ENCODE measurements at regions not wholly inside any gene's neighbourhood (a gene's known extent, or its start where the extent isn't known, plus 50 kb on each side); places are given as distances from the start of the nearest gene placed in this dataset.
A peak's percentile ranks its signal among the peaks of the same experiment; 100 is the strongest.

DNA sequence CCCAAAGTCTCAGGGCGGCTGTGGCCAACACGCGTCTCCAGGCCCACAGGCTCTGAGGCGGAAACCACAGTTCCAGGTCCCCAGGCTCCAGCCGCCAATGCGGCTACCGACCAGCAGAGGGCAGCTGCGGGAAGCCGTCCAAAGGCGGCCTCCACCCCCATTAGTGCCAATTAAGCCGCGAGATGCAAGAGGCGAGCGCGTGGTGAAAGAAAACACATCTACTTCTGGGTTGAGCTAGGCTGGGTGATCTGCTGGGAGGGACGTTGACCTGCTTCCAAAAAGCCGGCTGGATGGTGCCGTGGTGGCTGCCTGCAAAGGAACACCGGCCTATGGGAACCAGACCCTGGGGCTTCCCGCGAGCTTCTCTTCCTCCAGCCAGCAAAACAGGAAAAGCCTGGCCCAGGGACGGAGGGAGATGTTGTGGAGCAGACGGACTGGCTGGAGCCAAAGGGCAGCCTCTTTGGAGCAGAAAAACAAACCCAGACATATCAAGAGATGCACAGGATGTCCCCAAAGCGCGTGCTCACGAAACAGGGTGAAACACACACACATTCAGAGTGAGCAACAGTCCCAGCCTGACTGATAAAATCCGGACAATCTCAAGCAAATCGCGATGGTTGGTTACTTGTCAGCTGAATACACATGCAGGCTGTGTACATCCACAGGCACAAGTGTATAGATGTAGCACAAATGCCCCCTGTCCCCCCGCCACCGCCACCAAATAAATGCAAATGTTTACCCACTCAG lies 187.1 kb upstream of the BRINP1 start:
- H3K27ac ChIP-seq: no peak overlapping the region
- H3K36me3 ChIP-seq: no peaks in the 10 kb centered on the region
- intact Hi-C loops (cut with DNase I): no loop called here
- peak overlapping the region; percentile 25 to 39 for H3K4me3 ChIP-seq
- H3K4me1 ChIP-seq: peaks cover 12% of the 10 kb centered on the region
- H3K27me3 ChIP-seq: no peaks in the 10 kb centered on the region
- no peak for TF ChIP-seq POLR2A (IDR thresholded peaks at IDR 0.05)
- peak; percentile 50 to 93 (median 67) for TF ChIP-seq CTCF (IDR thresholded peaks at IDR 0.05)
- TF ChIP-seq POLR2AphosphoS5 (IDR thresholded peaks at IDR 0.05; ENCODE audit: insufficient read depth in 1 of 2, low read depth in 1 of 2): no peak
- DNase-seq (ENCODE audit: extremely low spot score in 2 of 2): no peak
- H3K9me3 ChIP-seq: no peaks in the 10 kb centered on the region

- intact Hi-C loops (cut with DNase I): no loop called here
- Histone ChIP-seq H3K4me1 (no peaks in the 10 kb centered on the region), H3K9me3 (no peaks in the 10 kb centered on the region), H3K27ac (no peak overlapping the region), H3K27me3 (no peaks in the 10 kb centered on the region), H3K4me3 (no peak overlapping the region), H3K36me3 (no peaks in the 10 kb centered on the region)
- DNase-seq (ENCODE audit: extremely low spot score in 2 of 2): no peak
- TF ChIP-seq POLR2AphosphoS5 (IDR thresholded peaks at IDR 0.05; ENCODE audit: insufficient read depth in 1 of 2, low read depth in 1 of 2) (no peak), CTCF (IDR thresholded peaks at IDR 0.05) (no peak), POLR2A (IDR thresholded peaks at IDR 0.05) (no peak)
Observed at GRCh38 chr9:119544492-119544891, 175.3 kb upstream of the BRINP1 start.

GRCh38 chr9:119537138-119537537 lies 167.9 kb upstream of the BRINP1 start:
- intact Hi-C loops (cut with DNase I): no loop called here
- H3K4me3 ChIP-seq: no peak overlapping the region
- H3K27me3 ChIP-seq: no peaks in the 10 kb centered on the region

DNA sequence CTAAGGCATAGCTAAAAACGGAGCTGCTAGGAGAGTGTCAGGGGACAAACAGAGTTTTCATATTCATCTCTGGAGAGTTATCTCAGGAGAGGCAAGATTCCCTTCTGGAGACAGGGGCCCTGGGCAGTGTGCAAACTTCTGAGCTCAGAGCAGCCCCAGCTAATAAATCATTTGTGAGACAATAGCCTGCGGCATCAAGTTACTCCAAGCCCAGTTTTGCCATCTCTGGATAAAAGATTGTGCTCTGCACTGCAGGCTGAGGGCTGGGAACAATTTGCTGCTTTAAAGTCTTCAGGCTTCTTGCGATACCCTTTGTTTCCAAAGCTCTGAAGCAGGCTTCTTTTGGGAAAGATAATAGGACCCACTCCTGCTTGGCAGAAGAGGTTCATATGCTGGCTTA lies 164.3 kb upstream of the BRINP1 start:
- intact Hi-C loops (cut with DNase I): no loop called here
- TF ChIP-seq POLR2A (IDR thresholded peaks at IDR 0.05) (no peak), CTCF (IDR thresholded peaks at IDR 0.05) (no peak), POLR2AphosphoS5 (IDR thresholded peaks at IDR 0.05; ENCODE audit: insufficient read depth in 1 of 2, low read depth in 1 of 2) (no peak)

More at GRCh38 chr9:119537138-119537537, 167.9 kb upstream of the BRINP1 start:
- Histone ChIP-seq H3K4me1 (no peaks in the 10 kb centered on the region), H3K9me3 (no peaks in the 10 kb centered on the region), H3K27ac (no peak overlapping the region), H3K36me3 (no peaks in the 10 kb centered on the region)
- no peak for DNase-seq (ENCODE audit: extremely low spot score in 2 of 2)
- TF ChIP-seq POLR2AphosphoS5 (IDR thresholded peaks at IDR 0.05; ENCODE audit: insufficient read depth in 1 of 2, low read depth in 1 of 2) (no peak), POLR2A (IDR thresholded peaks at IDR 0.05) (no peak), CTCF (IDR thresholded peaks at IDR 0.05) (no peak)

DNA sequence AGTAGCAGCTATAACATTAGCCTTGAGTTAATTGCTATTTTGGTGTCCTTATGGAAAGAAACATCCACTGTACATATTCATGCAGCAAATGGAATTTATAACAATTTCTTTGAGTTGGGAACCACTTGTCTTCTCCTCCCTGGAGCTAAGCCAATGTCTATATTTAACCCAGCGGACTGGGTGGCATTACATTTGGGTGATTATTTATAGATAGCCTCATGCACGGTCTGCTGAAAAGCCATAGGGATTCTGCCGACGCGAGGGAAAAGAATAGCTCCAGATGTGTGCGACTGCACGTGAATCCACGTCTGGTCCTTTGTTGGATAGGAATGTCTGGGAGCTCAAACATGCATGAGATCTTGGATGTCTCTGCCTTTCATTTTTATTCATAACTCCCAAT lies 157.5 kb upstream of the BRINP1 start:
- no peaks in the 10 kb centered on the region for H3K36me3 ChIP-seq
- H3K27me3 ChIP-seq: no peaks in the 10 kb centered on the region
- no peak for DNase-seq (ENCODE audit: extremely low spot score in 2 of 2)
- no peaks in the 10 kb centered on the region for H3K4me1 ChIP-seq
- H3K9me3 ChIP-seq: no peaks in the 10 kb centered on the region
- TF ChIP-seq CTCF (IDR thresholded peaks at IDR 0.05): no peak
- TF ChIP-seq POLR2A (IDR thresholded peaks at IDR 0.05): no peak
- no peak for TF ChIP-seq POLR2AphosphoS5 (IDR thresholded peaks at IDR 0.05; ENCODE audit: insufficient read depth in 1 of 2, low read depth in 1 of 2)
- H3K4me3 ChIP-seq: no peak overlapping the region
- intact Hi-C loops (cut with DNase I): no loop called here
- no peak overlapping the region for H3K27ac ChIP-seq

More for the DNA sequence above, 164.3 kb upstream of the BRINP1 start:
- Histone ChIP-seq H3K4me3 (no peak overlapping the region), H3K36me3 (no peaks in the 10 kb centered on the region), H3K9me3 (no peaks in the 10 kb centered on the region), H3K4me1 (no peaks in the 10 kb centered on the region), H3K27ac (no peak overlapping the region), H3K27me3 (no peaks in the 10 kb centered on the region)
- no peak for DNase-seq (ENCODE audit: extremely low spot score in 2 of 2)
